ENCODE measurements at regions not wholly inside any gene's neighbourhood (a gene's known extent, or its start where the extent isn't known, plus 50 kb on each side); places are given as distances from the start of the nearest gene placed in this dataset.
"Not testable (repeated sequence)": the region's sequence is repeated elsewhere in the genome, so short reads cannot be mapped to it uniquely, and the experiment has no call there.

DNA sequence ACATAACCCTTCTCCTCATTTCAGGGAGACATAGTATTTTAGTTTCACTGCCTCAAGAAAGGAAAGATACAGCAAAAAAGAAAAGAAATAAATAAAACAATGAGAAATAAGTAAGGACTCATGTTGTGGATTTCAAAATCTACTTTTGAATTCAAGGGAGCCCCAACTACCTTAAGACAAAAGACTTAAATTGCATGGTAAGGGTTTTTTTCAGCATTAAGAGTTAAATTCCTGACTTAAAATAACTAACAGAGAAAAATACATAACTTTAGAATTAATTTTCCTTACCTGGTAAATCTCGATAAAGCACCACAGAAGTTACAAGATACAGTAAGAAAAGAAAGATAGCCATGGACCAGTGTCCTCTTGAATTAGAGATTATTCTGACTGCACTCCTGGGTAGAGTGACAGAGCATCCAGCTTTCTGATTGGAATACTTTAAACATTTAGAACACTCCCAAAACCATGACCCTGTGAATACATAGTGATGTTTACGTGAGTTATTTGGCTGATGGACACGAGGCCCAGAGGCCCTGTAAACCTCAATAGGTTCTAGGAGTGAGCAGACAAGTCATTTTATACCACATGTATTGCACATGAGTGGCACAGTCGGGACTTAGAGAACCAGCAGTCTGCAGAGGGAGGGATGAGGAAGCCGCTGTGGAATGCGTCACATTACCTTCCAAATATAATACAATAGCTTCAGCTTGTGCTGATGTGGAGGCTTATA, 292.5 kb upstream of the SEMA3C start:
- no peak for DNase-seq

DNA sequence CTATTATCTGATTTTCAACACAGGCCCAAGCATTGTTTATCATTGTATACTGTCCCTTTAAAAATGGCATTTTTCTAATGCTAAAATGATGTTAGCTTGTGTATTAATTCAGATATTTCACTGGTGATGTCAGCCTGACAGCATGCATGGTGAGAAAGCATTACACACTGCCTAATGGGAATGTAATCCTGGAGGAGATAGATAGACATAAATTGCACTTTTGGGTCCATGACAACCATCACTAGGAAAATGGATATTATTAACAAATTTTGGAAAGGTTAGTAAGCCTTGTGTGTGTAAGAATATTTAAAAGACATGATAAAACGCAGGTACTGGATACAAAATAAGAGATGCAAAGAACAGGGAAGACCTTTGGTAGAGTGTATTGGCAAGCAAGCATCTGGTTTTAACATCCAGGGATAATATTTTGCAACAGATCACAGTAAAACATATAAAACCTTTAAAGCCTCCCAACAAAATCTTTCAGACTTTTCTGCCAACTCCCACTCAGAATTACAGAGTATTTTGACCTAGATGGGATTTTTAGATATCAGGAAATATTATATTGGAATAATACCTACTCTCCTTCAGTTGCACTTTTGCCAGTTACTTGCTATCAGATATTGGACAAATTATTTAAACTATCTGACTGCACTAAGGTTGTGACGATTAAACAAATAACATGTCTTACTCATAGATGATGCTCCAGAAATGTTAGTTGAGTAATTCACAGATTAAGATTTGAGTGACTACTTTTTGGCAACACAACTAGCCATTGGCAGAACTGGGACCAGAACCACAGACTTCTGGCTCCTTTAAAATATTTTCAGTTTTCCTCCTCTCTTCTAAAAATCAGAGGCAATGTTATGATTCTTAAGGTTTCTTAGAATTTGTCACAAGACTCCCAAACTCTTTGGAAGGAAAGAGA, 291.6 kb upstream of the SEMA3C start:
- no peak for DNase-seq

DNA sequence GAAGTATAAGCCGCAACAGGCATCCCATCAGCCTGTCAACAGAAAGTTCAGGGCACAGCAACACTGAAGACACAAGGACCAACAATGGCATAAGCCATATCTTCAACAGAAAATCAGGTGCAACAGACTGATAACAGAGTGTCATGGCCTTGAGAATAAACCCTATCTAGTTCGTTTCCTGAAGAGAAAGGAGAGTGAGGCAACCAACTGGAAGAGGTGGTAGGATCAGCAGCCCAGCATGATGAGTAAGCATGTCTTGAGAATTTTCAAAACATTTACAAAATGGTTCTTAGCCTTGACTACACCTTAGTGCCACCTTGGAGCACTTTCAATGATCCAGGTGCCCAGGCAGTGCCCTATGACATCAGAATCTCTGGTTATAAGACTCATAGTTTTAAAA, 290.2 kb upstream of the SEMA3C start:
- DNase-seq = no peak

DNA sequence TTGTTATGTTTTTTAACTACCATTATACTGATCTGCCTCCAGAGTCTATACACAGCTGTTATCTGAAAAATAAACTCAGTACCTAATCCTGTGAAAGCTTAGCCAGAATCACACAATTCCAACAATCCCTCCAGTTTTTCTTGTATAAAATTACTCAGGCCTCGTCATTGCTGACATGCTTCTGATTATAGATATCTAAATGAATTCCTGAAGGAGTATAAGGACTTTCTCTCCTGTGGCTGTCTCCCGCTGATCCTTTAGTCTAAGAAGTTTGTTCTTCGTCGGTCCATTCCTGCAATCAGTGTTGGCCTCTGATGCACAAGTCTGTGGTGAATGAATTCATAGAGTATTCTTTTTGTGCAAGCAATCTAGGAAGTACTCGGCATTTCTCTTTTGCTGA, 288.9 kb upstream of the SEMA3C start:
- no peak for DNase-seq

DNA sequence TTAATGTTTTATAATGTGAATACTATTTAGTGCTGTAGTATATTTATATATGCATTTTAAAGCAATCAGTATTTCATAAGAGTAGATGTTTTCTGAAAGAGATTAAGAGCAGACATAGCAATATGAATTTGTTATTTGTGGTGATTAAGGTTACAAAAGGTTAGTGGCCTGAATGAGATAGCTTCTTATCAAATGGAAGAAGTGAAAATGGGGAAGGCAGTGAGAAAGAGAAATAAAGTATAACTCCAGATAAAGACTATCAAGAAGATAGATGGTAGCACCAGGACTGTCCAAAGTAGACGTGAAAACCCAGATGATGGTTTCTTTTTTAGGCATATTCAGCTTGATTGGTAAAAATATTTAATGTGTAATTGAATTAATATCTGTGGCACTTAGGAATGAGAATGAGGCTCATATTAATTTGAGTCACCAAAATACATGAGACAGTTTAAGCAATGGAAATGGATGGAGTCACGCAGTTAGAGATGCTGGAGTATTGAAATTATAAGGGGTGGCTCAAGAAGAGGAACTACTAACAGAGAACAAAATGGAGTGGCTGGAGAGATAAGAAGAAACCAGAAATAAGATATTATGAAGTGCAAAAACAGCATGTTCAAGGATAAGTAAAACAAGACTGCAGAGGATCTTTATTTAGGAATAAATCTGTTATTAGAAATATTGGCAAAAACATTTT, 288.0 kb upstream of the SEMA3C start:
- no peak for DNase-seq

DNA sequence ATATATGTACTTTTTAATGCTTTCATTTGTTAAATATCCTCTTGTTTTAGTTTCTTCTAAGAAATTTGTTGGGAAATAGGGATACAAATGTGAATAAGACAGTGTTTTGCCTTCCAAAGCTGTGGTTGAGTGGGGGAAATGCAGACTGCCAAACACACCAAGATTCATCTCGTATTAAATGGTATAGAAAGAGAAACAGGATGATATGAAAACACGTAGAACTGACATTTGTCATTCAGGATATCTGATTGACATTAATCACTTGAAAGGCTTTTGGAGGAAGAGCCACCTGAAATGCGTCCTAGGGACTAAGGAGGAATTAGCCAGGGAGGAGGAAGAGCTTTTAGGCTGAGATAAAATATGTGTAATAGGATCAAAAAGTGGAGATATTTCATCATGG, 287.4 kb upstream of the SEMA3C start:
- no peak for DNase-seq

DNA sequence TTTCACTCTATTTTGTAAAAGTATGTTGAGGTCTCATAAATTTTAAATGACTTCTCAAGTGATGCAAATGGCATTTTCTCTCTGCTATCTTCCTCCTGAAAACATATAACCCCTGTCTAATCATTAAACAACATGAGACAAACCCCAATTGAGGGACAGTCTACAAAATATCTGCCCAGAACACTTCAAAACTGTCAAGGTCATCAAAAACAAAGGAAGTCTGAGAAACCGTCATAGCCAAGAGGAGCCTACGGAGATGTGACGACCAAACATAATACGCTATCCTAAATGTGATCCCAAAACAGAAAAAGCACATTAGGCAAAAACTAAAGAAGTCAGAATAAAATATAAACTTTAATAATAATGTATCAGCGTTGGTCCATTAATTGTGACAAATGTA, 282.3 kb upstream of the SEMA3C start:
- DNase-seq = no peak

DNA sequence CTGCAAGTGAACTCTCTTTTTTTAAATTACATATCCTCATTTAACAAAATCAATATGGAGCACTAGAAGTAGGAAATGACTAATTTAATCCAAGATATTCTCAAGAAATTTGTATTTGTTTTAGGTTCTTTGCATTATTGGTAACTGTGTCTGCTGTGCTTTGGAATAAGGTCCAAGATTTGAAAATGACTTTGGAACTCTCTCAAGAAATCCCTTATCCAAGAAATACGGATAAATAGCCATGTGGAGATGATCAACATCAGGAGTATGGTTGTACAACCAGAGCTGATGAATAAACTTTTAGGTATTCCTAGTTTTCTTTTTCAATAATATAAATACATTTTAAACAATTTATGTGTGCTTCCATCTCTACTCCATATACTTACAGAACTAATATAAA, 279.9 kb upstream of the SEMA3C start:
- DNase-seq = no peak

DNA sequence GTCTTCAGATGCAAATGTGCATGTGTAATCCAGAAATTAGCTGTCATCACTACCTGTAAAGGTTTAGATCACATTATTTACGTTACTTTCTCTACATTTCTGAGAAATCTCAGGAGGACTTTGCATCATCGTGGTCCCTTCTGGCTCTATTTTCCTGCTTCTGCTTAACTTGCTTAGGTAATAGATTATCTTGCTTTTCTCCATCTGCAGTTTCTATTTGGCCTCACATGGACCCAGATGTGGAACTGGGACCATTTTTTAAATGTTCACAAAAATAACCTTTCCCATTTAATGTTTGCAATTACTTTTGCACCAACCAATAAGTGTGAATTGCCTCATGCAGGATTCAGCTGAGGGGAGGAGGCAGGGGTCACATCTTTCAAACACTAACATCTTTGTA, 278.4 kb upstream of the SEMA3C start:
- no peak for DNase-seq

DNA sequence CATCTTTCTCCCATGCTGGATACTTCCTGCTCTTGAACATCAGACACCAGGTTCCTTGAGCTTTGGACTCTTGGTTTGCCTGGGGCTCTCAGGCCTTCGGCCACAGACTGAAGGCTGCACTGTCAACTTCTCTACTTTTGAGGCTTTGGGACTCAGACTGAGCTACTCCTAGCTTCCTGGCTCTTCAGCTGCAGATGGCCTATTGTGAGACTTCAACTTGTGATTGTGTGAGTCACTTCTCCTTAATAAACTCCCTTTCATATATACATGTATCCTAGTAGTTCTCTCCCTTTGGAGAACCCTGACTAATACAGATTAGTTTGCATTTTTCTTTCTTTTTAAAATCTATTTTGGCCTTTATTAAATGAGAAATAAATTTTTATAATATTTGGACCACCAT, 276.2 kb upstream of the SEMA3C start:
- no peak for DNase-seq

DNA sequence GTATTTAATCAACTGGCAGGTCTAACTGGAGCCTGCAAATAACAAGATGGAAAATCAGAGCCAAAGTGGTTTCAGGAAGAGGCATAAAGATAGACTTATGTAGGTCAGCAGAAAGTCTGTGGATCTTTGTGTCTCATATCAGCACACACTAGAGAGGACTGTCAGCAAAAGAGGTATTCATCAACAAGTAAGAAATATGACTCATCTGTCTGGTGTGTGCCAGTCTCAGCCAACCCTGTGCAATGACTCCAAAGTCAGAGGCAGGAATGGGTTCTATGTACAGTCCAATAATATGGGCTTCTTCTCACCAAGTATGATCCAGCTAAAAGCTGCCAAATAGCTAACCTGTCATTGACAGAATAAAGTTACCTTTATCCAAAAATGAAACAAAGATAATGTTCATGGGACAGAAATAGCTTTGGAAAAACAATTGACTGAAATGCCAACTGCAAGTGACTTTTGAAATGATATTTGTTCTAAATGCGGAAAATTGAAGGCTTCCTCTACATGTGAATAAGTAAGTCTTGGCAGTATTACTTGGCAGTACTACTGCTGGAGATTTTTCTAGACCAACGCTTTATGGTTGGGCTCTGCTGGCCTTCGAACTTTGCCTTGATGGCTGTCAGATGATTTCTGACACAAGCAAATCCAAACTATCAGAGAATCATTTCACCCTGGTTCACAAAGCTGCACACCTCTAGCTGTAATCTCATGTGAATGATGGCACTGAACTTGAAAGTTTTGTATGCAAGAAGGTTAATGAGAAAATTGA, 272.3 kb upstream of the SEMA3C start:
- no peak for DNase-seq

DNA sequence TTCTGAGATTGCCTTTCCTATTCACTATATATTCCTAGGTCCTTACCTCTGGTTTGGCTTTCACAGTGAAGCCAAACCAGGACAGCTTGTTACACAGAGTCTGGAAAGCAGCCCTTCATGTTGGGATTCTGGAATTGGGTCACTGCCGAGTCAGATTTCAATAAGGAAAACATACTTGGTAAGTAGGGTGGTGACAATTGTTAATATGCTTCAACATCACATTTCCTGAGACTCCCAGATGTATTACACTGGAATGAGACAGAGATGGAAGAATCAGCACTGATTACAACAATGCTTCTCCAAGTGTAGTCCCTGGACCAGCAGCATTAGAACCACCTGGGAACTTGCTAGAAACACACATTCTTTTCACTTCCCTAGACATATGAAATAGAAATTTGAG, 268.9 kb upstream of the SEMA3C start:
- no peak for DNase-seq

DNA sequence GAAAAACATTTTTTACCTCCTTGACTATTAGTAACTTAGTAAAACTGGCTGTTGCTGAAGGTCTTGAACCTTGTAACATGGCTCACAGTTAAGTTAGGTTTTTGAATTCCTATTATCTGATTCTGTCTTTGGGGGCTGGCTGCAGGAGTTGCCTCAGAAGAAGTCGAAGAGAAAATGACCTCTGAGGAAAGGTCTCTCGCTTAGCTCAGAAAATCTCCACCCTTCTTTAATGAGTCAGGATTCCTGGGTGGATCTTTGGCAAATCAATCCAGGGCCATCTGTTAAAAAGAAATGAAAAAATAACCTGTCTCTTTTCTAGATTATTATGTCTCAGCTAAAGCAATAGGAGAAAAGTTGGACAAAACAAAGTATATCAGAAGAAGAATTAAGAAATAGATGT, 267.8 kb upstream of the SEMA3C start:
- no peak for DNase-seq

DNA sequence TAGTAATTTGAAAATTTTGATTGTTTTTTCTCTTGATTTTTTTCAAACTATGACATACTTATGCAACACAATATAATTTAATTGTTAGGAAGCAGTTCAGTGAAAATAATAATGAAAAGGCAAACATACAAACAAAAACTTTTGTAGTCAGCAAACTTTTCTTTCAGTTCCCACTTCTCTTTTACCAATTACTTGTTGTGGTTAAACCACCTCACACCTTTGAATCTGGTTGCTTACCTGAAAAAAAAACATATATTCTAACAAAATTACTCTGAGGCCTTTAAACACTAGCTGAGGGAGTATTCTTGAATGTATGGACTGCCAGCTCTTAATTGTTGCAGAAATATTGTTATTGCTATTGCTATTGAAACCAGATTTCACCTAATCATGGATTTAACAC, 266.2 kb upstream of the SEMA3C start:
- DNase-seq = no peak

DNA sequence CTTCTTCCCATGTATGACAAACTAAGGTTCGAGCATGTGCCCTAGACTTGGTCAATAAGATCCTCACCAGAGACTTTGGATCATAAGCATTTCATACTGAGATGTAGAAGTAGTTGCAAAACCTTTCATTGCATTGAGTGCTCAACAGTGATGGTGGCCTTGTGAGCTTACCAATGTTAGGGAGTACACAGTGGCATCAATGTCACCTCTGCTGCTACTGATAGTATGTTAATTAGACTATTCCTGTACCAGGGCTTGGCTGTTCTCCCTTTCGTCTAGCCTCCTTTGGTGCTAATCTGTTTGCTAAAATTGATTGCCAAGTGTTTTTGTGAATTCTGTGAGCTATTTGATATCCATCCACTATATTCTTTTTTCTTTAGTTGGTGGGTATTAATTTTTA, 264.5 kb upstream of the SEMA3C start:
- no peak for DNase-seq

DNA sequence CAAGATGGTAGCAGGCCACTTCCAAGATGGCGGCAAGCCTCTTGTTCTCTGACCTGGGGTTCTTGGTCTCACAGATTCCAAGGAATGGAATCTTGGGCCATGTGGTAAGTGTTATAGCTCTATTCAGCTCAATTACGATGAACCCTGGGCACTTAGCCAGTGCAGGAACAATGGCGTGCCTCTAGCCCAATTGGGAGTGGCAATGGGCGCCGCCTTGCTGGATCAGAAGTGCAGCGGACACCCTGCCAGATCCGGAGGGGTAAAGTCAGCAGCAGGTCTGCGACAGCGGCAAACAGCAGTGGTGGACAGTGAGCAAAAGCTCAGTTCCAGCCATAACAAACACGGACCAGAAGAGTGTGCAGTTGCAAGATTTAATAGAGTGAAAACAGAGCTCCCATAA, 263.2 kb upstream of the SEMA3C start:
- DNase-seq = not testable (repeated sequence)

DNA sequence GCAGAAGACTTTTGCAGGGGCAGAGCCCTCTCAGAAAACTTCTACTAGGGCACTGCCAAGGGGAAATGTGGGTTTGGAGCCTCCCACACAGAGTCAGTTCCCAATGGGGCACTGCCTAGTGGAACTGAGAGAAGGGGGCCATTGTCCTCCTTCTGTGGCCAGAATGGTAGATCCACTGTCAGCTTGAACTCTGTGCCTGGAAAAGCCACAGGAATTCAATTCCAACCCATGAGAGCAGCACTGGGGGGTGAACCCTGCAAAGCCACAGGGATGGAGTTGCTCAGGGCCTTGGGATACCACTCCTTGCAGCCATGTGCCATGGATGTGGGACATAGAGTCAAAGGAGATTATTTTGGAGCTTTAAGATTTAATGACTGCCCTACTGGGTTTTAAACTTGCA, 262.2 kb upstream of the SEMA3C start:
- no peak for DNase-seq

DNA sequence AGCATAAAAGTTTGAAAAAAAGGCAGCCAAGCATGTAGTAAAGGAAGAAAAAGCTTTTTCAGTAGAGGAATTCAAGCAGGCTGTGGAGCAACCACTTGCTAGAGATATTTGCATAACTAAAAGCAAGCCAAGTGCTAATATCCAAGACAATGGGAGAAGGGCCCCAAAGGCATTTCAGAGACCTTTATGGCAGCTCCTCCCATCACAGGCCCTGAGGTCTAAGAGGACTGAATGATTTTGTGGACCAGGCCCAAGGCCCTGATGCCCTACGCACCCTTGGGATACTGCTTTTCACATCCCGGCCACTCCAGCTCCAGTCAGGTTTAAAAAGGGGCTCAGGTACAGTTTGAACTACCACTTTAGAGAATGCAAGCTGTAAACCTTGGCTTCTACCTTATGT, 261.7 kb upstream of the SEMA3C start:
- DNase-seq = no peak

DNA sequence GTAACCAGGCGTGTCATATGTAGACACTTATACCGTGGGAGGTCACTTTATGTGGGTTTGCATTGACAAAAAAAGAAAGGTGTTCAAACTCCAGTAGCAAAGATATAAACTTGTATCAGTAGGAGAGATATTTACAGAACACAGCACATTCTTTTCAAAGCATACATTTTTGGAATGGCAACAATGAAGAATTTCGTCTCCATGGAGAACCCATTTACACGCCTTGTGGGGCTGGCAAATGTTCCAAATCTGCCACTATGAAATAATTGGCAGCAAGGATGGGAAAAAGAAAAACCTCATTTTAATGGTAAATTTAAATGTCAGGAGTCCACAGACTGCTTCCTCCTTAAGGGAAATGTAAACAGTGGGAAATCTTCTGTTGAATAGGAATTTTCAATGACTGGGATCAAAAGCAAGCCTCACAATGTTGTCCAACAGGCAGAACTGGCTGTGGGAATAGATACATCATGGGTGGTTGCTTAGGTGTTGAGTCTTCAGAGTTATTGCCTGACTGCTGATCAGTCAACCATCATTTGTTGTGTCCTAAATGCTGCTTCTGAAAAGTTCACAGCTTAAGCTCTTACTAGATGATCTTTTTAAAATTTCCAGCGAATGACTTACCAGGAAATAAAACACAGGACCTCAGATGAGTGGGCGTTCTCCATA, 256.6 kb upstream of the SEMA3C start:
- no peak for DNase-seq

DNA sequence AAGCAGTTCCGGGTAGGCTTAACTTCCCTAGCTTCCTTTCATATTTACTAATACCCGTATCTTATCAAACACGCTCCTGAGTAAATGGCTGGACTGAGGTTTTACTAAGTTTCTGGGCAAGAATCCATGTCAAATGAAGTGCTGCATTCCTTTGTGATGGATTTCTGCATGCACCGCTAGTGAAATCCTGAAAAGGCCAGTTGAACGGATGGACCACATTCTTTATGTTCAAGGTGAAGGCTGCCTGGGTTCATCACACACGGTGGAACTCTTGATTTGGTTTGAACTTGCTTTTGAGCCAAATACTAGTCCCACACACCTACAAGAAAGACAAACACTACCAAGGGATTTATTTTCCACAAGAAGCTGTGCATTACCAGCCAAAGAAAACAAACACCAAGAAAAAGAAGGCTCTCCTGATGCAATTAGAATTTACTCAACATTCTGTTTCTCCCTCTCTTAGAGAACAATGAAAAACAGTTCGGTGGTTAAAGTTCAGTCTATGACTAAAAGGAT, 255.0 kb upstream of the SEMA3C start:
- DNase-seq = no peak

DNA sequence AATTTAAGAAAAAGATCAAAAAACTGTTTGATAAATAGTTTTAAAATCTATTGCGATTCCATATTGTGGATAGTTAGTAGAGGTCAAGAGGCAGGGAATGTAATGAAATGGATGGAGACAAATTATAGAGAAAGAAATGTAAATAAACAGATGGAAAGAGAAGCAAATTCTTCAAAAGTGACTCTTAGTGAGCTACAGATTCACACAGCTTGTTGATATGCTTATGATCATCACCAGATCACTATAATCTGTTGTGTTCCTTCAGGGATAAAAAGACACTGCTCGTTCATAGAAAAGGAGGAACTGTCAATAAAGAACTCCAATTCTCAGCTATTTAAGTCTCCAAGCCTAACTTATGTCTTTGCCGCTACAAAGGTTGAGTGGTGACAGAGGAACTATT, 251.4 kb upstream of the SEMA3C start:
- no peak for DNase-seq

DNA sequence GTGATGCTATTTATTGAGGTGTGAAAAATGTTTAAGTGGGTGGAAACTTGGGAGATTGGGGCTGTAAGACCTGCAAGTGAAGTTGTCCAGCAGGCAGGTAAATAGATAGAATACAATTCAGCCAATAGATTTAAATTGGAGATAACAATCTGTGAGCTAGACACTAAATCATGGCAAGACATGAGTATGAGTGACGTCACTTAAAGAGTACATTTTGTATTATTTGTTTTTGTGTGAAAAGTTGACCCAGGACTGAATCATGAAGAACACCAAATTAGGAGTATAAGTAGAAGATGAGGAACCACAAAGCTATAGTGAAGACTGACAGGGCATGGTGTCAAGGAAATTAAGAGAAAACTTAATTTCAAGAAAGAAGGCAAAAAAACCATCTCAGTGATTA, 249.1 kb upstream of the SEMA3C start:
- no peak for DNase-seq

Data from activated CD4-positive, alpha-beta T cell treated with anti-CD3 and anti-CD28 coated beads, Interleukin-10, Interleukin-2, amounts not matched to agents 100 ng/mL and 50 ng/mL, durations not matched to agents 16 hours and 8 hours (primary cell).